ENCODE measurements at regions not wholly inside any gene's neighbourhood (a gene's known extent, or its start where the extent isn't known, plus 50 kb on each side); places are given as distances from the start of the nearest gene placed in this dataset.

GRCh38 chr2:190783513-190784263 is 96.9 kb upstream of the GLS start:
- Mint-ChIP-seq H3K27me3 (peaks cover 9% of the 10 kb centered on the region), H3K4me1 (no peaks in the 10 kb centered on the region), H3K4me3 (no peak overlapping the region), H3K9me3 (ENCODE audit: insufficient read depth) (no peaks in the 10 kb centered on the region), H3K27ac (no peak overlapping the region)
- intact Hi-C loops (cut with micrococcal nuclease), result loop anchor here (5.0 kb wide), 1 partner anchor 374 kb away; no protein-coding TSS in a partner anchor
- no peaks in the 10 kb centered on the region for H3K4me1 ChIP-seq (ENCODE audit: control insufficient read depth in 2 of 2, insufficient read depth in 2 of 2, low read length in 2 of 2)
- H3K27ac ChIP-seq (ENCODE audit: low read length in 2 of 2), result no peak overlapping the region
- H3K9ac ChIP-seq (ENCODE audit: low read length), result no peak overlapping the region
- no peak overlapping the region for H3K4me2 ChIP-seq (replicated peaks; ENCODE audit: low read depth, low read length, poor library complexity, severe bottlenecking)
- H3K4me3 ChIP-seq (ENCODE audit: control extremely low read depth in 1 of 5, extremely low read depth in 1 of 5, insufficient read depth in 1 of 5, low read depth in 2 of 5, low read length in 4 of 5), result no peak overlapping the region
- WGBS (ENCODE audit: insufficient coverage), result no CpG with 5 or more reads among the region's 1 CpG
- ChIA-PET CTCF (interaction anchor here (0.7 to 2.6 kb wide), 12 partner anchors 9 to 738 kb away, joined by 3 to 13 read pairs (median 4); no protein-coding TSS in a partner anchor), POLR2A (no interaction called here)
- H3K79me2 ChIP-seq (ENCODE audit: control insufficient read depth, insufficient read depth, low read length), result no peaks in the 10 kb centered on the region
- no peaks in the 10 kb centered on the region for H4K20me1 ChIP-seq (ENCODE audit: control insufficient read depth, insufficient read depth, low read length, poor library complexity, severe bottlenecking)
- TF ChIP-seq EZH2 (IDR thresholded peaks at IDR 0.05; ENCODE audit: borderline replicate concordance, insufficient read depth, low read depth, low read length, poor library complexity, severe bottlenecking) (no peak), CTCF (IDR thresholded peaks at IDR 0.05) (no peak)
- no peak for DNase-seq
- H2AFZ ChIP-seq (ENCODE audit: insufficient read depth, low read depth, low read length, poor library complexity, severe bottlenecking), result no peak overlapping the region
- ATAC-seq (ENCODE audit: low read depth), result no peak
- no peaks in the 10 kb centered on the region for H3K27me3 ChIP-seq (replicated peaks in 1 of 4; ENCODE audit: control extremely low read depth in 1 of 4, control insufficient read depth in 3 of 4, insufficient read depth in 4 of 4, low read length in 3 of 4)
- no peaks in the 10 kb centered on the region for H3K36me3 ChIP-seq (replicated peaks in 1 of 2; ENCODE audit: control extremely low read depth in 1 of 2, control insufficient read depth in 1 of 2, extremely low read depth in 1 of 2, insufficient read depth in 2 of 2, low read length in 1 of 2)
- H3K9me3 ChIP-seq (ENCODE audit: control extremely low read depth in 1 of 3, control insufficient read depth in 2 of 3, insufficient read depth in 1 of 3, low read length in 2 of 3), result no peaks in the 10 kb centered on the region

- peaks cover 3% of the 10 kb centered on the region for H3K27me3 Mint-ChIP-seq
- Histone ChIP-seq H3K27me3 (replicated peaks in 1 of 4; ENCODE audit: control extremely low read depth in 1 of 4, control insufficient read depth in 3 of 4, insufficient read depth in 4 of 4, low read length in 3 of 4) (no peaks in the 10 kb centered on the region), H3K4me1 (ENCODE audit: control insufficient read depth in 2 of 2, insufficient read depth in 2 of 2, low read length in 2 of 2) (no peaks in the 10 kb centered on the region), H3K4me2 (replicated peaks; ENCODE audit: low read depth, low read length, poor library complexity, severe bottlenecking) (no peak overlapping the region), H3K79me2 (ENCODE audit: control insufficient read depth, insufficient read depth, low read length) (no peaks in the 10 kb centered on the region), H3K36me3 (replicated peaks in 1 of 2; ENCODE audit: control extremely low read depth in 1 of 2, control insufficient read depth in 1 of 2, extremely low read depth in 1 of 2, insufficient read depth in 2 of 2, low read length in 1 of 2) (no peaks in the 10 kb centered on the region), H3K4me3 (ENCODE audit: control extremely low read depth in 1 of 5, extremely low read depth in 1 of 5, insufficient read depth in 1 of 5, low read depth in 2 of 5, low read length in 4 of 5) (no peak overlapping the region), H3K9me3 (ENCODE audit: control extremely low read depth in 1 of 3, control insufficient read depth in 2 of 3, insufficient read depth in 1 of 3, low read length in 2 of 3) (no peaks in the 10 kb centered on the region), H4K20me1 (ENCODE audit: control insufficient read depth, insufficient read depth, low read length, poor library complexity, severe bottlenecking) (no peaks in the 10 kb centered on the region), H3K27ac (ENCODE audit: low read length in 2 of 2) (no peak overlapping the region), H2AFZ (ENCODE audit: insufficient read depth, low read depth, low read length, poor library complexity, severe bottlenecking) (no peak overlapping the region), H3K9ac (ENCODE audit: low read length) (no peak overlapping the region)
- H3K9me3 Mint-ChIP-seq (ENCODE audit: insufficient read depth), result no peaks in the 10 kb centered on the region
- DNase-seq (no peak), ATAC-seq (ENCODE audit: low read depth) (no peak)
- intact Hi-C loops (cut with micrococcal nuclease), result no loop called here
- no peak overlapping the region for H3K4me3 Mint-ChIP-seq
- TF ChIP-seq EZH2 (IDR thresholded peaks at IDR 0.05; ENCODE audit: borderline replicate concordance, insufficient read depth, low read depth, low read length, poor library complexity, severe bottlenecking) (no peak), CTCF (IDR thresholded peaks at IDR 0.05) (no peak)
- ChIA-PET POLR2A (no interaction called here), CTCF (interaction anchor here (2.6 kb wide), 1 partner anchor 243 kb away, joined by 13 read pairs; no protein-coding TSS in a partner anchor)
- WGBS (ENCODE audit: insufficient coverage), result 100% methylated on average over 1 of the region's 2 CpGs
- no peak overlapping the region for H3K27ac Mint-ChIP-seq
- no peaks in the 10 kb centered on the region for H3K4me1 Mint-ChIP-seq
Observed at GRCh38 chr2:190785334-190785733, 95.3 kb upstream of the GLS start.

Data from B cell (primary cell).